Esophagus squamous epithelium (tissue), 4 donors: ENCODE measurements at regions not wholly inside any gene's neighbourhood (a gene's known extent, or its start where the extent isn't known, plus 50 kb on each side); places are given as distances from the start of the nearest gene placed in this dataset.

Experiments used
- CTCF ChIP-seq, 6 experiments: fragments of 450-650 bp in 4 of 6; fragments of 200-600 bp in 2 of 6; sonication (generic) in 2 of 6; IDR thresholded peaks; one replicate each; pipeline ENCODE4 v1.5.1; 2016 to 2019; ENCODE audit warnings: antibody characterized with exemption in 6 of 6, mild to moderate bottlenecking in 4 of 6, moderate library complexity in 4 of 6
- POLR2A ChIP-seq, 4 donors: fragments of 450-650 bp; IDR thresholded peaks; one replicate each; pipeline ENCODE4 v1.6.1; 2017; ENCODE audit warnings: antibody characterized with exemption in 4 of 4, mild to moderate bottlenecking in 4 of 4, moderate library complexity in 3 of 4

GRCh38 chr14:98494582-98494981, 777.4 kb downstream of the BCL11B start:
- TF ChIP-seq CTCF (IDR thresholded peaks at IDR 0.05) (no peak), POLR2A (IDR thresholded peaks at IDR 0.05) (no peak)
